ENCODE measurements at regions not wholly inside any gene's neighbourhood (a gene's known extent, or its start where the extent isn't known, plus 50 kb on each side); places are given as distances from the start of the nearest gene placed in this dataset.
"Not testable (repeated sequence)": the region's sequence is repeated elsewhere in the genome, so short reads cannot be mapped to it uniquely, and the experiment has no call there.

GRCh38 chr7:17098515-17098914 lies 199.9 kb upstream of the AHR start:
- Histone ChIP-seq H4K20me1 (no peaks in the 10 kb centered on the region), H3K4me1 (peaks cover 6 to 24% (median 8%) of the 10 kb centered on the region in 10 experiments; a peak in 19 of 20 replicates), H3K4me3 (no peak overlapping the region), H3K27ac (no peak overlapping the region), H3K36me3 (no peaks in the 10 kb centered on the region), H3K4me2 (no peak overlapping the region), H3K27me3 (no peaks in the 10 kb centered on the region), H3K9ac (no peak overlapping the region), H3K9me3 (replicated peaks in 1 of 11) (peaks cover 0 to 14% (median 10%) of the 10 kb centered on the region in 11 experiments; a peak in 12 of 22 replicates)
- TF ChIP-seq Cebpa-rat (IDR thresholded peaks at IDR 0.05) = no peak

GRCh38 chr7:17099083-17099973 lies 199.1 kb upstream of the AHR start:
- H3K27me3 ChIP-seq = no peaks in the 10 kb centered on the region
- H3K9ac ChIP-seq = no peak overlapping the region
- no peak overlapping the region for H3K27ac ChIP-seq
- no peak for TF ChIP-seq Cebpa-rat (IDR thresholded peaks at IDR 0.05)
- H3K4me3 ChIP-seq = no peak overlapping the region
- peaks cover 6 to 17% (median 7%) of the 10 kb centered on the region in 10 experiments; a peak in 19 of 20 replicates for H3K4me1 ChIP-seq
- no peaks in the 10 kb centered on the region for H4K20me1 ChIP-seq
- H3K36me3 ChIP-seq = no peaks in the 10 kb centered on the region
- H3K9me3 ChIP-seq (replicated peaks in 1 of 11) = peaks cover 0 to 14% (median 10%) of the 10 kb centered on the region in 11 experiments; a peak in 12 of 22 replicates
- no peak overlapping the region for H3K4me2 ChIP-seq

GRCh38 chr7:17099974-17100509 lies 198.4 kb upstream of the AHR start:
- not testable (repeated sequence) for H3K4me3 ChIP-seq, H4K20me1 ChIP-seq, H3K27me3 ChIP-seq, H3K36me3 ChIP-seq, H3K4me2 ChIP-seq, H3K9ac ChIP-seq, H3K27ac ChIP-seq
- Histone ChIP-seq H3K4me1 (peaks cover 6 to 17% (median 7%) of the 10 kb centered on the region in 10 experiments; a peak in 19 of 20 replicates), H3K9me3 (replicated peaks in 1 of 11) (peaks cover 0 to 14% (median 10%) of the 10 kb centered on the region in 11 experiments; a peak in 12 of 22 replicates)

- H3K27ac ChIP-seq = no peak overlapping the region
- H3K4me2 ChIP-seq = no peak overlapping the region
- no peaks in the 10 kb centered on the region for H4K20me1 ChIP-seq
- H3K27me3 ChIP-seq = no peaks in the 10 kb centered on the region
- TF ChIP-seq Cebpa-rat (IDR thresholded peaks at IDR 0.05) = peak in 2 of 11 experiments; percentile 24 to 70; a peak in 4 of 22 replicates
- peaks cover 0 to 14% (median 10%) of the 10 kb centered on the region in 11 experiments; a peak in 12 of 22 replicates for H3K9me3 ChIP-seq (replicated peaks in 1 of 11)
- H3K36me3 ChIP-seq = no peaks in the 10 kb centered on the region
- H3K4me3 ChIP-seq = no peak overlapping the region
- no peak overlapping the region for H3K9ac ChIP-seq
- peaks cover 0 to 9% (median 6%) of the 10 kb centered on the region in 10 experiments; a peak in 14 of 20 replicates for H3K4me1 ChIP-seq
Observed at GRCh38 chr7:17101207-17101696, 197.2 kb upstream of the AHR start.

GRCh38 chr7:17103170-17103569 lies 195.3 kb upstream of the AHR start:
- H3K4me3 ChIP-seq = no peak overlapping the region
- H3K9ac ChIP-seq = no peak overlapping the region
- H3K36me3 ChIP-seq = no peaks in the 10 kb centered on the region
- no peaks in the 10 kb centered on the region for H3K27me3 ChIP-seq
- no peak overlapping the region for H3K4me2 ChIP-seq
- peaks cover 0 to 14% (median 10%) of the 10 kb centered on the region in 11 experiments; a peak in 12 of 22 replicates for H3K9me3 ChIP-seq (replicated peaks in 1 of 11)
- no peaks in the 10 kb centered on the region for H3K4me1 ChIP-seq
- no peaks in the 10 kb centered on the region for H4K20me1 ChIP-seq
- TF ChIP-seq Cebpa-rat (IDR thresholded peaks at IDR 0.05) = no peak
- H3K27ac ChIP-seq = no peak overlapping the region

GRCh38 chr7:17103984-17104383 lies 194.5 kb upstream of the AHR start:
- no peaks in the 10 kb centered on the region for H4K20me1 ChIP-seq
- no peak overlapping the region for H3K4me3 ChIP-seq
- H3K9ac ChIP-seq = no peak overlapping the region
- H3K4me2 ChIP-seq = no peak overlapping the region
- H3K4me1 ChIP-seq = no peaks in the 10 kb centered on the region
- H3K27ac ChIP-seq = no peak overlapping the region
- peaks cover 0 to 14% (median 10%) of the 10 kb centered on the region in 11 experiments; a peak in 12 of 22 replicates for H3K9me3 ChIP-seq (replicated peaks in 1 of 11)
- TF ChIP-seq Cebpa-rat (IDR thresholded peaks at IDR 0.05) = no peak
- H3K36me3 ChIP-seq = no peaks in the 10 kb centered on the region
- no peaks in the 10 kb centered on the region for H3K27me3 ChIP-seq

GRCh38 chr7:17104419-17104818 lies 194.0 kb upstream of the AHR start:
- H3K9ac ChIP-seq = no peak overlapping the region
- no peak overlapping the region for H3K27ac ChIP-seq
- H3K4me2 ChIP-seq = no peak overlapping the region
- H4K20me1 ChIP-seq = no peaks in the 10 kb centered on the region
- no peak for TF ChIP-seq Cebpa-rat (IDR thresholded peaks at IDR 0.05)
- no peaks in the 10 kb centered on the region for H3K4me1 ChIP-seq
- H3K9me3 ChIP-seq (replicated peaks in 1 of 11) = peaks cover 0 to 14% (median 10%) of the 10 kb centered on the region in 11 experiments; a peak in 12 of 22 replicates
- H3K27me3 ChIP-seq = no peaks in the 10 kb centered on the region
- no peak overlapping the region for H3K4me3 ChIP-seq
- no peaks in the 10 kb centered on the region for H3K36me3 ChIP-seq

- no peak for TF ChIP-seq Cebpa-rat (IDR thresholded peaks at IDR 0.05)
- H3K9ac ChIP-seq = no peak overlapping the region
- H3K27ac ChIP-seq = no peak overlapping the region
- H3K4me1 ChIP-seq = no peaks in the 10 kb centered on the region
- no peaks in the 10 kb centered on the region for H3K27me3 ChIP-seq
- H3K36me3 ChIP-seq = no peaks in the 10 kb centered on the region
- H3K9me3 ChIP-seq (replicated peaks in 1 of 11) = peaks cover 0 to 13% (median 10%) of the 10 kb centered on the region in 11 experiments; a peak in 12 of 22 replicates
- H4K20me1 ChIP-seq = no peaks in the 10 kb centered on the region
- no peak overlapping the region for H3K4me2 ChIP-seq
- no peak overlapping the region for H3K4me3 ChIP-seq
Observed at GRCh38 chr7:17105701-17106100, 192.8 kb upstream of the AHR start.

GRCh38 chr7:17108049-17108584 lies 190.3 kb upstream of the AHR start:
- Histone ChIP-seq H3K27me3 (no peaks in the 10 kb centered on the region), H4K20me1 (no peaks in the 10 kb centered on the region), H3K36me3 (no peaks in the 10 kb centered on the region), H3K9ac (no peak overlapping the region), H3K4me3 (no peak overlapping the region), H3K9me3 (replicated peaks in 1 of 11) (no peaks in the 10 kb centered on the region), H3K4me1 (no peaks in the 10 kb centered on the region), H3K27ac (no peak overlapping the region), H3K4me2 (no peak overlapping the region)
- no peak for TF ChIP-seq Cebpa-rat (IDR thresholded peaks at IDR 0.05)

All from BLaER1 treated with 17β-estradiol and CSF1 and Interleukin-3, amounts not matched to agents 10 nM and 100 nM (cell line).